GM23338 (cell line): ENCODE measurements at regions not wholly inside any gene's neighbourhood (a gene's known extent, or its start where the extent isn't known, plus 50 kb on each side); places are given as distances from the start of the nearest gene placed in this dataset.

Experiments used
- ATAC-seq: fragments of 200-7000 bp; cut with Tn5 transposase; 3 replicates; pipeline ENCODE4 v1.9.1; 2020
- DNase-seq: peaks from one replicate; pipeline ENCODE4 v3.0.0-alpha.2; 2015; ENCODE audit warnings: low spot score
- H2AFZ ChIP-seq: fragments of 200-600 bp; sonication (generic); 2 replicates; pipeline ENCODE4 v1.8.0; 2016; ENCODE audit warnings: antibody characterized with exemption, mild to moderate bottlenecking, moderate library complexity
- H3F3A ChIP-seq: fragments of 200-600 bp; sonication (generic); replicated peaks from 2 replicates; pipeline ENCODE4 v1.8.0; 2017; ENCODE audit warnings: antibody characterized with exemption, mixed run types, low read depth
- H3K27ac ChIP-seq: fragments of 200-600 bp; sonication (generic); 2 replicates; pipeline ENCODE4 v1.6.1; 2016; ENCODE audit warnings: low read depth
- H3K27me3 ChIP-seq: fragments of 200-600 bp; sonication (generic); 2 replicates; pipeline ENCODE4 v1.8.0; 2016; ENCODE audit warnings: mild to moderate bottlenecking, mixed run types, moderate library complexity; ENCODE audit not compliant: insufficient read depth
- H3K36me3 ChIP-seq: fragments of 200-600 bp; sonication (generic); 2 replicates; pipeline ENCODE4 v1.8.0; 2016; ENCODE audit warnings: mild to moderate bottlenecking; ENCODE audit not compliant: insufficient read depth
- H3K4me1 ChIP-seq: fragments of 200-600 bp; sonication (generic); 2 replicates; pipeline ENCODE4 v1.8.0; 2016; ENCODE audit warnings: mild to moderate bottlenecking, moderate library complexity; ENCODE audit not compliant: insufficient read depth
- H3K4me2 ChIP-seq: fragments of 200-600 bp; sonication (generic); 2 replicates; pipeline ENCODE4 v1.7.1; 2017; ENCODE audit warnings: mixed run types
- H3K4me3 ChIP-seq: fragments of 200-600 bp; sonication (generic); 2 replicates; pipeline ENCODE4 v1.6.1; 2016; ENCODE audit warnings: mixed run types
- H3K79me2 ChIP-seq: fragments of 200-600 bp; sonication (generic); replicated peaks from 2 replicates; pipeline ENCODE4 v1.8.0; 2017; ENCODE audit warnings: mild to moderate bottlenecking; ENCODE audit not compliant: insufficient read depth
- H3K9me2 ChIP-seq: fragments of 200-600 bp; sonication (generic); 2 replicates; pipeline ENCODE4 v1.8.0; 2017; ENCODE audit not compliant: insufficient read depth
- H4K20me1 ChIP-seq: fragments of 200-600 bp; sonication (generic); replicated peaks from 2 replicates; pipeline ENCODE4 v1.8.0; 2017; ENCODE audit warnings: mild to moderate bottlenecking; ENCODE audit not compliant: insufficient read depth
- H3K27ac Mint-ChIP-seq: 2 replicates; pipeline ENCODE4 v1.8.0; 2020; ENCODE audit warnings: inconsistent platforms, mild to moderate bottlenecking, moderate library complexity, mixed read lengths
- H3K27me3 Mint-ChIP-seq: 3 replicates; pipeline ENCODE4 v1.8.0; 2022; ENCODE audit warnings: low read depth, mild to moderate bottlenecking, moderate library complexity, mixed read lengths, inconsistent platforms; ENCODE audit not compliant: insufficient read depth, poor library complexity
- H3K36me3 Mint-ChIP-seq: 3 replicates; pipeline ENCODE4 v1.8.0; 2021; ENCODE audit warnings: low read depth, mild to moderate bottlenecking, inconsistent platforms, moderate library complexity, mixed read lengths
- H3K4me1 Mint-ChIP-seq: 3 replicates; pipeline ENCODE4 v1.8.0; 2020; ENCODE audit warnings: mild to moderate bottlenecking, inconsistent platforms, mixed read lengths
- H3K4me3 Mint-ChIP-seq: 3 replicates; pipeline ENCODE4 v1.8.0; 2021; ENCODE audit warnings: moderate library complexity, mild to moderate bottlenecking, inconsistent platforms, mixed read lengths
- H3K9me3 Mint-ChIP-seq: 3 replicates; pipeline ENCODE4 v1.8.0; 2020; ENCODE audit warnings: moderate library complexity, mild to moderate bottlenecking, inconsistent platforms, mixed read lengths
- POLR2AphosphoS5 ChIP-seq: IDR thresholded peaks from 2 replicates; pipeline ENCODE4 v1.6.1; 2016; ENCODE audit warnings: antibody characterized with exemption, low read depth
- TF ChIP-seq, protein P1 (sequence below): fragments of 250-450 bp; sonication (Bioruptor Pico); IDR thresholded peaks from 2 replicates; pipeline ENCODE4 v1.5.0; 2020; ENCODE audit warnings: mild to moderate bottlenecking, moderate library complexity
- TF ChIP-seq, protein P2 (sequence below), 2 experiments: fragments of 200-600 bp in 1 of 2; sonication (generic) in 1 of 2; conservative IDR thresholded peaks; 2 replicates each; pipeline versions ENCODE4 v1.5.1 to v1.6.1; 2016 to 2017; ENCODE audit warnings: antibody characterized with exemption in 2 of 2, low read depth in 2 of 2, mild to moderate bottlenecking in 2 of 2, moderate library complexity in 1 of 2
- TF ChIP-seq, protein P3 (sequence below): IDR thresholded peaks from one replicate; pipeline ENCODE4 v1.6.1; 2018; ENCODE audit warnings: antibody characterized with exemption; ENCODE audit not compliant: unreplicated experiment

DNA sequence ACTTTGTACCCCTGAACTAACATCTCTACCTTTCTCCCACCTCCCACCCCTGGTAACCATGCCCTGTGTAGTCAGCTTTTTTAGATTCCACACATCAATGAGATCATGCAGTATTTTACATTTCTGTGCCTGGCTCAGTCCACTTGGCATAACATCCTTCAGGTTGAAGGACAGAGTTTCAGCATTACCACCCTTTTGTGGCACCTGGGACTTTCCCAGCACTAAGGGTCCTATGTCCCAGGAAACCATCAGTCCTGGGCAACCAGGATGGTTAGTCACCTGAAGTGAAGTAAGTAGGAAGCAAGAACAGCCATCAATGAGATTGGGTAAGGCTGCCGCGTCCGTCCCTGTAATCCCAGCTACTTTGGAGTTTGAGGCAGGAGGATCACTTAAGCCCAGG is 370.6 kb downstream of the SIPA1L2 start:
- H3K36me3 Mint-ChIP-seq: no peaks in the 10 kb centered on the region
- H2AFZ ChIP-seq: no peak overlapping the region
- no peak overlapping the region for H3K4me3 Mint-ChIP-seq
- H3K27me3 ChIP-seq: peaks cover 15% of the 10 kb centered on the region
- H3K4me1 ChIP-seq: peaks cover 6% of the 10 kb centered on the region
- H3K4me1 Mint-ChIP-seq: peaks cover 33% of the 10 kb centered on the region
- H3K36me3 ChIP-seq: no peaks in the 10 kb centered on the region
- no peak for ATAC-seq
- peaks cover 2% of the 10 kb centered on the region for H3K9me2 ChIP-seq
- H3K4me2 ChIP-seq: no peak overlapping the region
- no peak overlapping the region for H3K27ac Mint-ChIP-seq
- no peaks in the 10 kb centered on the region for H3F3A ChIP-seq
- DNase-seq: no peak
- H3K27ac ChIP-seq: no peak overlapping the region
- H3K27me3 Mint-ChIP-seq: peaks cover 9% of the 10 kb centered on the region
- H3K79me2 ChIP-seq: no peaks in the 10 kb centered on the region
- TF ChIP-seq, protein P1, sequence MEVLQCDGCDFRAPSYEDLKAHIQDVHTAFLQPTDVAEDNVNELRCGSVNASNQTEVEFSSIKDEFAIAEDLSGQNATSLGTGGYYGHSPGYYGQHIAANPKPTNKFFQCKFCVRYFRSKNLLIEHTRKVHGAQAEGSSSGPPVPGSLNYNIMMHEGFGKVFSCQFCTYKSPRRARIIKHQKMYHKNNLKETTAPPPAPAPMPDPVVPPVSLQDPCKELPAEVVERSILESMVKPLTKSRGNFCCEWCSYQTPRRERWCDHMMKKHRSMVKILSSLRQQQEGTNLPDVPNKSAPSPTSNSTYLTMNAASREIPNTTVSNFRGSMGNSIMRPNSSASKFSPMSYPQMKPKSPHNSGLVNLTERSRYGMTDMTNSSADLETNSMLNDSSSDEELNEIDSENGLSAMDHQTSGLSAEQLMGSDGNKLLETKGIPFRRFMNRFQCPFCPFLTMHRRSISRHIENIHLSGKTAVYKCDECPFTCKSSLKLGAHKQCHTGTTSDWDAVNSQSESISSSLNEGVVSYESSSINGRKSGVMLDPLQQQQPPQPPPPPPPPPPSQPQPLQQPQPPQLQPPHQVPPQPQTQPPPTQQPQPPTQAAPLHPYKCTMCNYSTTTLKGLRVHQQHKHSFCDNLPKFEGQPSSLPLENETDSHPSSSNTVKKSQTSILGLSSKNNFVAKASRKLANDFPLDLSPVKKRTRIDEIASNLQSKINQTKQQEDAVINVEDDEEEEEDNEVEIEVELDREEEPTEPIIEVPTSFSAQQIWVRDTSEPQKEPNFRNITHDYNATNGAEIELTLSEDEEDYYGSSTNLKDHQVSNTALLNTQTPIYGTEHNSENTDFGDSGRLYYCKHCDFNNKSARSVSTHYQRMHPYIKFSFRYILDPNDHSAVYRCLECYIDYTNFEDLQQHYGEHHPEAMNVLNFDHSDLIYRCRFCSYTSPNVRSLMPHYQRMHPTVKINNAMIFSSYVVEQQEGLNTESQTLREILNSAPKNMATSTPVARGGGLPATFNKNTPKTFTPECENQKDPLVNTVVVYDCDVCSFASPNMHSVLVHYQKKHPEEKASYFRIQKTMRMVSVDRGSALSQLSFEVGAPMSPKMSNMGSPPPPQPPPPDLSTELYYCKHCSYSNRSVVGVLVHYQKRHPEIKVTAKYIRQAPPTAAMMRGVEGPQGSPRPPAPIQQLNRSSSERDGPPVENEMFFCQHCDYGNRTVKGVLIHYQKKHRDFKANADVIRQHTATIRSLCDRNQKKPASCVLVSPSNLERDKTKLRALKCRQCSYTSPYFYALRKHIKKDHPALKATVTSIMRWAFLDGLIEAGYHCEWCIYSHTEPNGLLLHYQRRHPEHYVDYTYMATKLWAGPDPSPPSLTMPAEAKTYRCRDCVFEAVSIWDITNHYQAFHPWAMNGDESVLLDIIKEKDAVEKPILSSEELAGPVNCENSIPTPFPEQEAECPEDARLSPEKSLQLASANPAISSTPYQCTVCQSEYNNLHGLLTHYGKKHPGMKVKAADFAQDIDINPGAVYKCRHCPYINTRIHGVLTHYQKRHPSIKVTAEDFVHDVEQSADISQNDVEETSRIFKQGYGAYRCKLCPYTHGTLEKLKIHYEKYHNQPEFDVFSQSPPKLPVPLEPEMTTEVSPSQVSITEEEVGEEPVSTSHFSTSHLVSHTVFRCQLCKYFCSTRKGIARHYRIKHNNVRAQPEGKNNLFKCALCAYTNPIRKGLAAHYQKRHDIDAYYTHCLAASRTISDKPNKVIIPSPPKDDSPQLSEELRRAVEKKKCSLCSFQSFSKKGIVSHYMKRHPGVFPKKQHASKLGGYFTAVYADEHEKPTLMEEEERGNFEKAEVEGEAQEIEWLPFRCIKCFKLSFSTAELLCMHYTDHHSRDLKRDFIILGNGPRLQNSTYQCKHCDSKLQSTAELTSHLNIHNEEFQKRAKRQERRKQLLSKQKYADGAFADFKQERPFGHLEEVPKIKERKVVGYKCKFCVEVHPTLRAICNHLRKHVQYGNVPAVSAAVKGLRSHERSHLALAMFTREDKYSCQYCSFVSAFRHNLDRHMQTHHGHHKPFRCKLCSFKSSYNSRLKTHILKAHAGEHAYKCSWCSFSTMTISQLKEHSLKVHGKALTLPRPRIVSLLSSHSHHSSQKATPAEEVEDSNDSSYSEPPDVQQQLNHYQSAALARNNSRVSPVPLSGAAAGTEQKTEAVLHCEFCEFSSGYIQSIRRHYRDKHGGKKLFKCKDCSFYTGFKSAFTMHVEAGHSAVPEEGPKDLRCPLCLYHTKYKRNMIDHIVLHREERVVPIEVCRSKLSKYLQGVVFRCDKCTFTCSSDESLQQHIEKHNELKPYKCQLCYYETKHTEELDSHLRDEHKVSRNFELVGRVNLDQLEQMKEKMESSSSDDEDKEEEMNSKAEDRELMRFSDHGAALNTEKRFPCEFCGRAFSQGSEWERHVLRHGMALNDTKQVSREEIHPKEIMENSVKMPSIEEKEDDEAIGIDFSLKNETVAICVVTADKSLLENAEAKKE (CRISPR knock-in tag): no peak
- TF ChIP-seq, protein P2, sequence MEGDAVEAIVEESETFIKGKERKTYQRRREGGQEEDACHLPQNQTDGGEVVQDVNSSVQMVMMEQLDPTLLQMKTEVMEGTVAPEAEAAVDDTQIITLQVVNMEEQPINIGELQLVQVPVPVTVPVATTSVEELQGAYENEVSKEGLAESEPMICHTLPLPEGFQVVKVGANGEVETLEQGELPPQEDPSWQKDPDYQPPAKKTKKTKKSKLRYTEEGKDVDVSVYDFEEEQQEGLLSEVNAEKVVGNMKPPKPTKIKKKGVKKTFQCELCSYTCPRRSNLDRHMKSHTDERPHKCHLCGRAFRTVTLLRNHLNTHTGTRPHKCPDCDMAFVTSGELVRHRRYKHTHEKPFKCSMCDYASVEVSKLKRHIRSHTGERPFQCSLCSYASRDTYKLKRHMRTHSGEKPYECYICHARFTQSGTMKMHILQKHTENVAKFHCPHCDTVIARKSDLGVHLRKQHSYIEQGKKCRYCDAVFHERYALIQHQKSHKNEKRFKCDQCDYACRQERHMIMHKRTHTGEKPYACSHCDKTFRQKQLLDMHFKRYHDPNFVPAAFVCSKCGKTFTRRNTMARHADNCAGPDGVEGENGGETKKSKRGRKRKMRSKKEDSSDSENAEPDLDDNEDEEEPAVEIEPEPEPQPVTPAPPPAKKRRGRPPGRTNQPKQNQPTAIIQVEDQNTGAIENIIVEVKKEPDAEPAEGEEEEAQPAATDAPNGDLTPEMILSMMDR (conservative IDR thresholded peaks at IDR 0.05; ENCODE audit: low read depth in 2 of 2): no peak
- TF ChIP-seq, protein P3, sequence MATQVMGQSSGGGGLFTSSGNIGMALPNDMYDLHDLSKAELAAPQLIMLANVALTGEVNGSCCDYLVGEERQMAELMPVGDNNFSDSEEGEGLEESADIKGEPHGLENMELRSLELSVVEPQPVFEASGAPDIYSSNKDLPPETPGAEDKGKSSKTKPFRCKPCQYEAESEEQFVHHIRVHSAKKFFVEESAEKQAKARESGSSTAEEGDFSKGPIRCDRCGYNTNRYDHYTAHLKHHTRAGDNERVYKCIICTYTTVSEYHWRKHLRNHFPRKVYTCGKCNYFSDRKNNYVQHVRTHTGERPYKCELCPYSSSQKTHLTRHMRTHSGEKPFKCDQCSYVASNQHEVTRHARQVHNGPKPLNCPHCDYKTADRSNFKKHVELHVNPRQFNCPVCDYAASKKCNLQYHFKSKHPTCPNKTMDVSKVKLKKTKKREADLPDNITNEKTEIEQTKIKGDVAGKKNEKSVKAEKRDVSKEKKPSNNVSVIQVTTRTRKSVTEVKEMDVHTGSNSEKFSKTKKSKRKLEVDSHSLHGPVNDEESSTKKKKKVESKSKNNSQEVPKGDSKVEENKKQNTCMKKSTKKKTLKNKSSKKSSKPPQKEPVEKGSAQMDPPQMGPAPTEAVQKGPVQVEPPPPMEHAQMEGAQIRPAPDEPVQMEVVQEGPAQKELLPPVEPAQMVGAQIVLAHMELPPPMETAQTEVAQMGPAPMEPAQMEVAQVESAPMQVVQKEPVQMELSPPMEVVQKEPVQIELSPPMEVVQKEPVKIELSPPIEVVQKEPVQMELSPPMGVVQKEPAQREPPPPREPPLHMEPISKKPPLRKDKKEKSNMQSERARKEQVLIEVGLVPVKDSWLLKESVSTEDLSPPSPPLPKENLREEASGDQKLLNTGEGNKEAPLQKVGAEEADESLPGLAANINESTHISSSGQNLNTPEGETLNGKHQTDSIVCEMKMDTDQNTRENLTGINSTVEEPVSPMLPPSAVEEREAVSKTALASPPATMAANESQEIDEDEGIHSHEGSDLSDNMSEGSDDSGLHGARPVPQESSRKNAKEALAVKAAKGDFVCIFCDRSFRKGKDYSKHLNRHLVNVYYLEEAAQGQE: no peak
- TF ChIP-seq POLR2AphosphoS5: no peak
- no peaks in the 10 kb centered on the region; the same call in 2 of the 3 replicates for H3K9me3 Mint-ChIP-seq
- H4K20me1 ChIP-seq: no peaks in the 10 kb centered on the region
- H3K4me3 ChIP-seq: no peak overlapping the region
